CD4-positive, alpha-beta T cell treated with Interleukin-4 for 1 hour (primary cell): ENCODE measurements at regions not wholly inside any gene's neighbourhood (a gene's known extent, or its start where the extent isn't known, plus 50 kb on each side); places are given as distances from the start of the nearest gene placed in this dataset.

ENCODE experiments used
- DNase-seq, 2 donors: peaks; one replicate each; pipeline ENCODE4 v3.0.0-alpha.2; 2020 to 2022

DNA sequence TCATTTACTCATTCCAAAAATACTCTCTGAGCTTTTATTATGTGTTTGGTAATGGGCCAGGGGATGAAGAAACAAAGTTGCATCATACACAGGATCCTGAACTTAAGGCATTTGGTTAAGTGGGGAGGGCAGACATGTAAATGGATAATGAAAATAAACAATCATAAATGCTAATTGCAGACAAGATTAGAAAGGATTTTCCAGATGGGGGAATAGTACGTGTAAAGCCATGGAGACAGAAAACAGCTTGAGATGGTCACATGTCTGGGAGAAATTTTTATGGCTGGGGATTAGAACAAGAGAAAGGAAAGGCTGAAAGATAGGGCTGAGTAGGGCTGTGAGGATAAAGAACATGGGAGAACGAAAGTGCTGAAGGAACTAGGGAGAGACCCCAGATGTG, 534.3 kb upstream of the LARGE1 start:
- no peak for DNase-seq

DNA sequence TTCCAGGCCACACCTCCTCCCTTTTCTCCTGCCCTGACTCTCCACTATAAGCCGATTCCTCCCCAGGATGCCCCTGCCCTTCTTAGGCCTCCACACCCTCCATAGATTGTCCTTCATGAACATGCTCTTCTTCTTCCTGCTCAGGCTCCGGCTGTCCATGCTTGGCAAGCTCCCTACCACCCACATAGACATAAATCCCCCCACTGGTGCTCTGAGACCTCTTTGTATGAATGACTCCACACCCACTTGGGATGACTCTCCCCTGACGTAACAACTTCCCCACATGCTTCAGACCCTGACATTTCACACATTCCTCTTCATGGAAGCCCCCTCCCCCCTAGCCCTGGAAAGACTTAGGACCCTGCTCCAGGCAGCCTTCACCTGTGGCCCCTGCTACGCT, 542.5 kb upstream of the LARGE1 start:
- no peak for DNase-seq

DNA sequence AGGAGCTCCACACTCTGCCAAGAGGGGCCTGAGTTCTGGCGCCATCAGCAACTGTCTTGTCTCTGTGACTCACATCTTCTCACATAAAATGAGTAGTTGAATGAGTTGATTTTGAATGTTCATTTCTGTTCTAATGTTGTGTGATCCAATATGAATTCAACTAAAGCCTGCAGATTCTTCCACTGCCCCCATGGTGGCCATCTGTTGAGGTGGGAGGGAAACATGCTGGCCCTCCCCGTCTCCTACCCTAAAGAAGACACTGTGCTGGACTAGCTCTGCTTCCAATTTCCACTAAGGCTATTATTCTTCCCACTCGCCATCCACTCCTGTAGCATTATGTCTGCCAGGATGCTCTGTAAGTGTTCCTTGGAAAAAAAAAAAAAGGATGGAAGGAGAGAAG, 555.6 kb upstream of the LARGE1 start:
- DNase-seq = no peak

DNA sequence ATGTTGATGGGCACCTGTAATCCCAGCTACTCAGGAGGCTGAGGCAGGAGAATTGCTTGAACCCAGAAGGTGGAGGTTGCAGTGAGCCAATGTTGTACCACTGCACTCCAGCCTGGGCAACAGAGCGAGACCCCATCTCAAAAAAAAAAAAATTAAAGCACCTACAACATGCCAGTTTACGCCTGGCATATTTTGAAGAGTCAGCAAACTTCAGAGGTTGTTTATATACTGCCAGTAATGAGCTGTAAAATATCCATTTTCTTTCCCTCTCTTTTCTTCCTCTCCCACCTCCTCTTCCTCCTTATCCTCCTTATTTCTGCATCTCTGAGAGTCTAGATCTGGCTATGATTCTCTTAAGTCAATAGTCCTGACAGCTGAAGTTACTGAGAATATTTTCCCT, 556.5 kb upstream of the LARGE1 start:
- no peak for DNase-seq

DNA sequence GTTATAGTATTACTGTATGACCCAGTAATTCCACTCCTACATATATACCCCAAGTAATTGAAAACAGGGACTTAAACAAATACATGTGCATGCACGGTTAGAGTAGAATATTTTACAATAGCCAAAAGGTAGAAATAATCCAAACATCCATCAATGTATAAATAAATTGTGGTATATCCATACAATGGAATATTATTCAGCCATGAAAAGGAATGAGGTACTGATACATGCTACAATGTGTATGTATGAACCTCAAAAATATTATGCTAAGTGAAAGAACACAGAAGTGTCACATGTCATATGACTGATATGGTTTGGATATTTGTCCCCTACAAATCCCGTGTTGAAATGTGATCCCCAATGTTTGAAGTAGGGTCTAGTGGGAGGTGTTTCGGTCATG, 560.8 kb upstream of the LARGE1 start:
- DNase-seq = no peak

DNA sequence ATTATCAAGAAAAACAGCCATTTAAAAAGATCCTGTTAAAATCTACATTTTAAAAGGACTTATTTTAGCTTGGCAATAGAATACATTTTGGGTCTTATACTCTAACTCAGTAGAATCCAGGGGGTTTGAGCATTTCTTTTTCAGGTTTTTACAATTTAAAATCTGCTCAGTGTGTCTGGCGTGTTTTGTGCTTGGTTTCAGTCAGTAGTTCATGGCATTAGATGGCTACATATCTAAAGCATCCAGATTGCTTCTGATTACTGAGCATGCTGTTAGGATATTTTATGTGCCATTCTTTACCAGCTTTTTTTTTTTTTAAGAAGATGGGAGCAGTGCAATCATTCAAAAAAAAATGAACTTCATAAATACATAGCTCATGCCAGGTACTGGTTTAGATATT, 566.1 kb upstream of the LARGE1 start:
- DNase-seq = no peak

DNA sequence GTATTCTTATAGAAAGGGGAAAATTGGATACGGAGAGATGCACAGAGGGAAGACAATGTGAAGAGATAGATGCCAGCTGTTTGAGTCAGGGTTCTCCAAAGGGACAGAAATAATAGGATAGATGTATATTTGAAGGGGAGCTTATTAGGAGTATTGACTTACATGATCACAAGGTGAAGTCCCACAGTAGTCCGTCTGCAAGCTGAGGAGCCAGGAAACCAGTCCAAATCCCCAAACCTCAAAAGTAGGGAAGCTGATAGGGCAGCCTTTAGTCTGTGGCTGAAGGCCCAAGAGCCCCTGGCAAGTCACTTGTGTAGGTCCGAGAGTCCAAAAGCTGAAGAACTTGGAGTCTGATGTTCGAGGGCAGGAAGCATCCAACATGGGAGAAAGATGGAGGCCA, 569.6 kb upstream of the LARGE1 start:
- DNase-seq = no peak

DNA sequence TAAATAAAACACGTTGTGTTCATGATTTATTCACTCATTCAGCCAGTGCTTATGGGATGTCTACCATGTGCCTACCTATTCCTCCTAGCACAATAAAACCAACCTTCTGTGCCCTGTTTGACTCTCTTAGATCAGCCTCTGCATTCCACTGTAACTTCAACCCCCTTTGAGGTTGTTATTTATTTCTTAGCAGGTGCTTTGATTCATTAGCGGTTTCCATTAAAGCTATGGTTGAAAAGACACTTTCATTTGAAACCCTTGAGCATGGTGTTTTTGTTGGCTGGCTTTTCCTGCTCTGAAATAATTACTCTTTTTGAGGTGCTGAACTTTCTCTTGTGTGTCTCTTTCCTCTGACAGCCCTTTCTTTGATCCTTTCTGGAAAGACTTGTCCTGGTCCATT, 570.6 kb upstream of the LARGE1 start:
- DNase-seq = no peak

DNA sequence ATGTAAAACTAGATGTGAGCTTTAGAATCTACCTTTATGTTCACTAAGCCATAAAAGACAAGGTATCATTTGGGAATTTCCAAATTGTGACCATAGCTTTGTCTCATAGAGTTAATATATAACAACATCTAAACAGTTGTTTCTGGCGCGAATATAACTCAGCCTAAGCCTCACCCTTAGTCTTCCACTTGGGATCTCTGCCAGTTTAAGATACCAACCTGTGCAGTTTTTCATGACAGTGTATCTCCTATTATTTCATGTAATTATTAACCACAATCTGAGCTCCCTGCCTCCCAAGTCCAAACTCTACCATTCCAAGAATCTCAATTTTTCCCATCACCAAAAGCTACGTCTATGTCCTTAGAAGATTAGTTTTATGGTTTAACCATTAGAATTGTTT, 572.5 kb upstream of the ISX start:
- no peak for DNase-seq

DNA sequence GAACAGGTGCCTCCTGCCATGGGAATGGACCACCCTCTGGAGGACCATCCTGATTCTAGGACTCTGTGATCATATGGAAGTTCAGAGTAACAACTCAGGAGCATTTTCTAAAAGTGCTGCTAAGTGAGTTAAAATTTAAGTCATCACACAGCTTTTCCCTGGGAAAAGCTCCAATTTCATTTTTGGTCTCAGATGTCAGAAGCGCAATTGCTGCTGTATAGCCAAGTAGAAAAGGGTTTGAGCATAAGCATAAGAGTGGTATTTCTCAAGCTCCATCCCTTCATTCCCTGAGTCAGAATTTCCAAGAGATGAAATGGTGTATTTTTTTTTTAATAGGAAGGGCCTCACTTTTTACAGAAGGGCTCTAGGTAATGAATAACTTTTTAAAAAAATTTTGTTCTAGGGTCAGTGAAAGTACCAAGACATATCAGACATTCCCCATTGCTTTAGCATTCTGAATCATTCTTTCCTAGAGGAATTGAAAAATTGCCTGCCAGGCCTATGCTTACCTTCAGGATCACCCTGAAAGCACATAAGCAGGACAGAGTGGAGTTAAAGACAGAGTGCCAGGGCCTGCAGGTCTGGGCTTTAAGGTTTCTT, 564.5 kb upstream of the ISX start:
- no peak for DNase-seq

DNA sequence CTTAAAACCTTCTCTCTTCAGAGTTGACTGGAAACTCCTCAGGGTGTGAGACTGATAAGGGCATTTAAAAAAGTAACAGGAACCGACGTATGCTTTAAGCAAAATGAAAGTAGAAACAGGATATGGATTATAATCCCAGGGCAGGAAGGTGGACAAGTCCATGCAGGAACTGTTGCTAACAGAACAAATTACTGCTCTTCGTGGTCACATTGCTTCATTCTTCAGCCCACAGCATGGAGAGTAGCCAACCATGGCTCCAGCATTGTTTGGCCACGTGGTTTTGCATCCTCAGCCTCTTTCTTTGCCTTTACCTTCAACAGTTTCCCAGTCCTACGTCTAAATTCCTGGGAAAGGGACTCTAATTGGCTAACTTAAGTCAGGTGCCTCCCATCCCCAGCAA, 563.1 kb upstream of the ISX start:
- no peak for DNase-seq

DNA sequence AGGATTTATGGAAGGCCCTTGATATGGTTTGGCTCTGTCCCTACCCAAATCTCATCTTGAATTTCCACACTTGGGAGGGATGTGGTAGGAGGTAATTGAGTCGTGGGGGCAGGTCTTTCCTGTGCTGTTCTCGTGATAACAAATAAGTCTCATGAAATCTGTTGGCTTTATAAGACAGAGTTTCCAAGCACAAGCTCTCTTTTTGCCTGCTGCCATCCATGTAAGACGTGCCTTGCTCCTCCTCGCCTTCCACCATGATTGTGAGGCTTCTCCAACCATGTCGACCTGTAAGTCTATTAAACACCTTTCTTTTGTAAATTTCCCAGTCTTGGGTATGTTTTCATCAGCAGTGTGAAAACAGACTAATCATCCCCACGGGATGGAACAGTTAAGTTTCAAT, 557.2 kb upstream of the ISX start:
- no peak for DNase-seq

DNA sequence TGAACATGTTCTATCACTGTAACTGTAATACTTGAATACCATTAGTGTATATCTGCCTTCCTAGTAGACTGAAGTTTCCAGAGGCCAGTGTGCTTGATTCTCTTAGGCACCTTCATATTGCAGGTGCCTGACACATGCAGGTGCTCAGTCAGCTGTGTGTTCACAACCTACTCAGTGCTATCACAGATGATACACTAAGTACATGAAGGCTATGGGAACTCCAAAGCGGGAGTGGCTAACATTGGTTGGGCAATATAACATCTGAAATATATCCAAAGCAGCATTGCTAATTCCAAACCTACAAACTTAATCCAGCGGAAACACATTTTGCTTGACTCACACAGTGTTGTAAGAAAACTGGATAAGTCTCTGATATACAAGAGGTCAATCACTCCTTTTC, 539.3 kb upstream of the ISX start:
- no peak for DNase-seq

DNA sequence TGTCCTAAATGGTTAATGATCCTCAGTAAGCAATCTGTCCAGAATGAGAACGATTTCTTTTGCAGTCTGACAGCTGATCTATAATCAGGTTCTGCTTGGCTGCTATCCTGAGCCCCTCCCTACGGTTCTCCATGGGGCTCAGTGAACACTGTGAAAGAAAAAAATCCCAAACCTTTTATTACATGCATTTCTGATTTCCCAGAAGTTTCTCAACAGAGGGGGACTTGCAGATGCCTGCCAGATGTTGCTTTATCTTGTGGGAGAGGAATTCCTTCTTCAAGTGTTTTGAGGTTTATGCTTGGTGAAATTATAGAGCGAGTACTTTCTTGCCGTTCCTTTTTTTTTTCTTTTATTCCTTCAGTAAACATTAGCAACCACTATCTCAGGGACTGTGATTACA, 531.9 kb upstream of the ISX start:
- no peak for DNase-seq

DNA sequence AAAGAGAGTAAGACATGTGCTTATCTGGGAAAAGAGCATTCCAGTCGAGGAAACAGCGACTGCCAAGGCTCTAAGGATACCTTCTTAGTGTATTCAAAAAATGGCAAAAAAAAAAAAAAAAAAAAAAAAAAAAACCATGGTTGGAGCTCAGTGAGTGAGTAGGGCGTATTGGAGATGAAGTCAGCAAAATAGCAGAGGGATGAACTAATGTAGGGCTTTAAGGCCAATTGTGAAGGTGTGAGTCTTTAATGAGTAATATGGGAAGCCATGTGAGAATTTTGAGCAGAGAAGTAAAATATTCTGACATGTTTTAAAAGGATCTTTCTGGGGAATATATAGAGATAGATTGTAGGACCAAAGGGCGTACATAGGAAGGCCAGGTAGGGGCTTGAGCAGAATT, 498.6 kb upstream of the ISX start:
- no peak for DNase-seq

DNA sequence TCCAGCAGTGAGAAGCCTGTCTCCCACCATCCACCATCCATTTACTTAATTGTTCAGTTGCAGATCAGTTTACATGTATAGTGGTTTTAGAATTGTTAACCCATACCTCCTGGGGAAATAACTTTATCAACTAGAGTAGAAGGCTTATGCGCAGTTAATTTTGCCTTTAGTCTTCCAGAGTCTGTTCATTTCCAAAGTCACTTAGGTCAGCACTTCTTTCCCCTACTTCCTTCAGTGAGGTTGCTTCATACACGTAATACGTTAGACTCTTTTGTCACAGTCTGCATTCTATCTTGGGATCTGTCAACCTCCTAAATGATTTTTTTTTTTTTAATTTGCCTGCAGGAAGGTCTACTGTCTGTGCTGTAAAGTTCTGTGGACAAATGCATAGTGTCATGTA, 495.6 kb upstream of the ISX start:
- DNase-seq = no peak

DNA sequence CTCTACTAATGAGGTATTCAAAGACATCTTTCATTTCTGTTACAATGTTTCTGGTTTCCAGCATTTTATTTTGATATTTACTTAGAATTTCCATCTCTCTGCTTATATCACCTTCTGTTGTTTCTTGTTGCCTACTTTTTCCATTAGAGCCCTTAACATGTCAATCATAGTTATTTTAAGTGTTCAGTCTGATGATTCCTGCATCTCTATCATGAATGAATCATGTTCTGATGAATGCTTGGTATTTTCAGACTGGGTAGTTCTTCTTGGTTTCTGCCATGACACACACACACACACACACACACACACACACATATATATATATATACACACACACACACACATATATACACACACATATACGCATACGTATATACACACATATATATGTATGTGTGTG, 486.4 kb upstream of the ISX start:
- DNase-seq = no peak

DNA sequence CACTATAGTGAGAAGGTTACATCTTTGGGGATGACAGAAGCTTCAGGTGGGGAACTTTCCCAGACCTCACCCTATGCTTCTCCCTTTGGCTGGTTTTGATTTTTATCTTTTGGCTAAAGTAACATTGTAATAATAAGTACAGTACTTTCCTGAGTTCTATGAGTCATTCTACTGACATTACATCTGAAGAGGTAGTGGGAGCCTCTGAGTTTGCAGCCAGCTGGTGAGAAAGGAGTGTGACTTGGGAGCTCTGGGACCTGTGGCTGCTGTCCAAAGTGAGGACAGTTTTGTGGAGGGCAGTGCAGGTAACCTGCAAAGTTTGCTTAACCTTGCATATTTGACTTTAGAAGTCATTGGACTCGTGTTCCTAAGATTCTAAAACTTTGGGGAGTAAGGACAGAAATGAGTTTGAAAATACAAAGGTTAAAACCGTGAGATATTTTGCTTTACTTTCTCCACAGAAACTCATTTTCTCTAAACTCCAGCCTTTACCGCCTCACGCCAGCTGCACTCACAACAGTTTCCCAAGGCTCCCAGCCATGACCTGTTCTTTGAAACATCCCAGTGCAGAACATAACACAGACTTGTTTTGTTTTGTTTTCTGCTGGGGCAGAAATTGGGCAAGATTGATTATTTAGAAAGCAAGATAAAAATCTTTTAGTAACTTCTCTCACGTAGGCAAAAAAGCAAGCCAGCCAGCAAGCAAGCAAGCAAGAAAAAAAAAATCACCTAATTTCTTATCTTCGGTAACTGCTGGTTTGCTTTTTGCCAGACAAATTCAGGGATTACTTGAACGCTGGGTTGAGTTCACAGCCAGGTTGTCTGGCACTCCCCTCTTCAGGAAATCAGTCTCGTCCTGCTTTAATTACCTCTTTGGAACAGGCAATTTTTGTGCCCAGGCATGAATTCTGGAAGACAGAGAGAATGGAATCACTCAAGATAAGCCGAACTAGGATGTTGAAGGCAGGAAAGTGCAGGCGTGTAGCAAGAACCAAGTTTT, 478.3 kb upstream of the ISX start:
- no peak for DNase-seq

DNA sequence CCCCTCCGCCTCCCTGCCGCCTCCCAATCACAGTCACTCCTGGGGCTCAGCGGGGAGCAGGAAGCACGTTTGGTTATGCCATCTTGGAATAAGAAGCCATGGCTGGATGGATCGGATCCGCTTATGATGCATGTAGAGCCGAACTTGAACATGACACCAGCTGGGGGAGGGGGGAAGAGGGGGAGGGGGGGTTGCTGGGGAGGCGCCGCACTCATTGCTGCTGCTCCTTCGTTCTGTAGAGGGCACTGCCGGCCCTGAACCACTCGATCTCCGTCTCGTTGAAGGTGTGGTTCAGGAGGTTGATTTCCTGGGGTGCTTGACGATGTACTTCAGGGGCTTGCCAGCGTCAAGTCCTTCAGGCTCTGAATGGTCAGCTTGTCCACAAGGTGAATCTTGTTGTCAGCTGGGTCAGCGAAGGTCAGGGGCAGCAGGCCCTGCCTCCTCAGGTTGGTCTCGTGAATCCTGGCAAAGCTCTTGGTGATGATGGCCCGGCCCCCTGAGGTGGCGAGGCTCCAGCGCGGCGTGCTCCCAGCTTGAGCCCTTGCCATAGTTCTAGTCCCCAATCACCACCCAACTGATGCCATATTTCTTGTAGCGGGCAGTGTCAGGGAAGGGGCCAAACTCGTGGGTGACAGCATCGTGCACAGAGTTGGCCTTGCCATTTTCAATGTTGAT, 476.9 kb upstream of the ISX start:
- DNase-seq = no peak

DNA sequence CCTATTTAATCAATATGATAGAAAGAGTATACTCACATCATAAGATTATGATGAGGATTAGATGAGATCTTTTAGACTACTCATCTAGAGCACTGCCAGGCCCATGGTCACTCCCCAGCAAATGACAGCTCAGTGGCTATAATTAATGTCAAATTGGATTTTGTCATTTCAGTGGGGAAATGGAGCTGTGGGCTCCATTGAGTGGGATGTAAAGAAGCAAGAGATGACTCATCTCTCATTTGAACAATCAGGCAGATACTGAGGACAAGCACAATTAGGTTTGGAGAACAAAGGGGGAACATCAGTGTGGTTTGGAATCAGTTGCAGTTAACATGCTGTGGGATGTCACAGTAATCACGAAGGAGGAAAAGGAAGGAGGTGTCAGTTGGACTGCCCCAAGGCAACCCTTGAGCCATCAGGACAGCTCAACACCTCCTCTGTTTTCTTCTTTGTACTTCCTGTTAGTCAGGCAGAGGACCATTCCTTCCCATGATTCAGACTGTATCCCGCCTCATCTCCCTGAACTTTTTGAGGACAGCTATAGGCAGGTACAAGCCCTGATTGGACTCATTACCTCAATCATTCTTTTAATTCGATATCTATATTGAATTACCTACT, 473.7 kb upstream of the ISX start:
- DNase-seq = no peak

DNA sequence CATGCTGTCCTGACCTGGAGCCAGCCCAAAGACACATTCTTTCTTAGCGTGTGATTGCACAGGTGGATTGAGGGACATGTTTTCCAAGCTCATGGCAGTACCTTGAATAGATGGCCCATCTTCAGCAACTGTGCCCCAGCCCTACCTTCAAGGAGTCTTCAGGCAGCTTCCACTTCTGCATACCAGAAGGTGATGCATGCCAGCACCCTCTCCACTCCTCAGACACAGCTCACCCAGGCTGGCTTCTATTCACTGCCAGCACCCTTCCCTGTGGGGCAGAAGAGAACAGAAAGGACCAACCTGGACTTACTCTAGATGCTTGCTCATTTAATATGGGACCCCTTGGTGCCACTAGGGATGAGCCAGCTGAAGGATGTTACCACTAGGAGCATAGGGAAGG, 466.4 kb upstream of the ISX start:
- no peak for DNase-seq

DNA sequence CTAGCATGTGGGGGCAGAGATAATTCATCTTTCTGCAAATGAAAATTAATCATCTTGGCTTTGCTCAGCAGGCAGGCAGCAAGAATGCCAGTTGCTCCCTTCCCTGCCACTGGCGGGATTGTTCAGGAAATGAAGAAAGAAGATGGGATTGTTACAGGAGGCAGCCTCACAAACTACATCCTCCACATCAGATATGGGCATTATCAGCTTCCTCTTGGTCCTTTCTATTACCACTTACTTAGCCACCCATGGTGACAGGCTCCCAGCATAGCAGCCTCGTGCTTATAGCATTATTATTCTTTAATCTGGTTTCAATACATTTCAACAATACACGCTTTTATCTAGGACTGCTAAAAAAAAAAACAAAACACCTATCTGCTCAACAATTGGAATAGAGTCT, 461.6 kb upstream of the ISX start:
- no peak for DNase-seq

DNA sequence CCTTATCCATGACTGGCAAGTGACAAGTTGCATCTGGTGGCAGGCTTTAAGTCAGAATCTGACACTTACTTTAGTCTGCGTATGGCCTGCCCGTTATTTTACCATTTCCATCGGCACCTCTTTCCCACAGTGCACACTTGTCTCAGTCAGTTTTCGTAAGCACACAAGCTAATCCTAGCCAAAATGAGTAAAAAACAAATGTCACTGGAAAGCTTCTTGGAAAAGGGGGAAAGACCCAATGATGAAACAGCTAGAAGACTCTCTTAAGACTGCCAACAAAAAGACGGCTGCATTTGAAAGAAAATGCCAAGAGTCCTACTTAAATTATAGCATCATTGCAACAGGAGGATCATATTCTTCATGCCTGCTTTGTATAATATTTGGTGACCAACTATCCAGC, 457.9 kb upstream of the ISX start:
- DNase-seq = no peak
